Endothelial cell of umbilical vein (primary cell): ENCODE measurements at regions not wholly inside any gene's neighbourhood (a gene's known extent, or its start where the extent isn't known, plus 50 kb on each side); places are given as distances from the start of the nearest gene placed in this dataset.

Source experiments
- BruUV-seq: library from RNA; stranded (reverse); fragments of 400-500 nt; replicated peaks from 2 replicates; lab custom pipeline; 2021; lab: Mats Ljungman, UMichigan
- CTCF ChIA-PET: fragments of 300-600, 350-600 bp; sonication (Branson Sonifier 250); formaldehyde crosslinking; loops from one replicate; lab custom pipeline; 2021; ENCODE audit warnings: antibody characterized with exemption, inconsistent platforms; lab: Charles Lee
- POLR2A ChIA-PET: fragments of 300-600, 350-600 bp; sonication (Branson Sonifier 250); formaldehyde crosslinking; loops from one replicate; lab custom pipeline; 2021; ENCODE audit warnings: antibody characterized with exemption, inconsistent platforms; lab: Charles Lee
- DNase-seq: peaks from one replicate; pipeline ENCODE4 v3.0.0-alpha.2; 2011; ENCODE audit warnings: low read depth, low spot score
- FAIRE-seq: peaks from 2 replicates; lab custom pipeline; 2011; peaks lifted over from hg19 to GRCh38; lab: Jason Lieb, UNC
- H2AFZ ChIP-seq: 2 replicates; pipeline ENCODE4 v1.6.0; 2012; ENCODE audit warnings: low read depth, low read length, control low read depth, inconsistent platforms
- H3K27ac ChIP-seq: 2 replicates; pipeline ENCODE4 v1.5.1; 2011; ENCODE audit warnings: low read depth, mild to moderate bottlenecking, control low read depth, low read length, moderate library complexity; ENCODE audit not compliant: insufficient read depth
- H3K27me3 ChIP-seq, 2 experiments: 2 replicates each; pipeline versions ENCODE4 v1.6.0 to v1.6.1; 2011; ENCODE audit warnings: low read length in 2 of 2, mixed read lengths in 1 of 2; ENCODE audit not compliant: control insufficient read depth in 2 of 2, insufficient read depth in 2 of 2
- H3K36me3 ChIP-seq, 2 experiments: 2 replicates in 1 of 2; 3 replicates in 1 of 2; pipeline ENCODE4 v1.5.1; 2011; ENCODE audit warnings: low read length in 2 of 2, mild to moderate bottlenecking in 1 of 2, moderate library complexity in 1 of 2; ENCODE audit not compliant: control insufficient read depth in 2 of 2, insufficient read depth in 2 of 2; ENCODE audit errors: extremely low read depth in 1 of 2
- H3K4me1 ChIP-seq: 3 replicates; pipeline ENCODE4 v1.5.1; 2011; ENCODE audit warnings: mild to moderate bottlenecking, low read length; ENCODE audit not compliant: control insufficient read depth, insufficient read depth; ENCODE audit errors: extremely low read depth
- H3K4me2 ChIP-seq: 2 replicates; pipeline ENCODE4 v1.6.1; 2011; ENCODE audit warnings: low read length, control low read depth, mixed read lengths; ENCODE audit not compliant: insufficient read depth
- H3K4me3 ChIP-seq, 3 experiments: fragments of 200-600 bp in 1 of 3; sonication (generic), shearing (Covaris generic) in 1 of 3; replicated peaks in 1 of 3; 2 replicates each; pipeline ENCODE4 v1.5.1; 2011 to 2016; ENCODE audit warnings: control low read depth in 3 of 3, low read length in 3 of 3, mild to moderate bottlenecking in 2 of 3, inconsistent platforms in 1 of 3, low read depth in 1 of 3, moderate library complexity in 1 of 3; ENCODE audit not compliant: insufficient read depth in 1 of 3
- H3K79me2 ChIP-seq: 2 replicates; pipeline ENCODE4 v1.6.0; 2012; ENCODE audit warnings: low read length, inconsistent platforms; ENCODE audit not compliant: control insufficient read depth, insufficient read depth
- H3K9ac ChIP-seq: replicated peaks from 2 replicates; pipeline ENCODE3; 2011; ENCODE audit warnings: low read length, control low read depth; ENCODE audit not compliant: insufficient read depth; ENCODE audit errors: extremely low read depth
- H3K9me1 ChIP-seq: replicated peaks from 3 replicates; pipeline ENCODE4 v1.6.0; 2011; ENCODE audit warnings: mild to moderate bottlenecking, low read length; ENCODE audit not compliant: control insufficient read depth, insufficient read depth; ENCODE audit errors: extremely low read depth
- H3K9me3 ChIP-seq: replicated peaks from 2 replicates; pipeline ENCODE4 v1.5.1; 2012; ENCODE audit warnings: low read length, inconsistent platforms; ENCODE audit not compliant: control insufficient read depth, insufficient read depth
- H4K20me1 ChIP-seq: replicated peaks from 2 replicates; pipeline ENCODE3; 2011; ENCODE audit warnings: mild to moderate bottlenecking, low read length; ENCODE audit not compliant: control insufficient read depth, insufficient read depth; ENCODE audit errors: extremely low read depth
- CTCF ChIP-seq, 2 donors: IDR thresholded peaks; 1 replicate in 1 of 2; 2 replicates in 1 of 2; pipeline ENCODE4 v1.5.1; 2011; ENCODE audit warnings: low read length in 2 of 2, mild to moderate bottlenecking in 2 of 2, moderate library complexity in 2 of 2, control low read depth in 1 of 2, inconsistent platforms in 1 of 2, low read depth in 1 of 2; ENCODE audit not compliant: insufficient read depth in 1 of 2; ENCODE audit errors: extremely low read depth in 1 of 2
- EZH2 ChIP-seq: IDR thresholded peaks from 2 replicates; pipeline ENCODE4 v1.6.1; 2012; ENCODE audit warnings: borderline replicate concordance, low read depth, mild to moderate bottlenecking, moderate library complexity, low read length, inconsistent platforms; ENCODE audit not compliant: severe bottlenecking
- FOS ChIP-seq: IDR thresholded peaks from 2 replicates; pipeline ENCODE4 v1.6.1; 2011; ENCODE audit warnings: mild to moderate bottlenecking, low read length, moderate library complexity, borderline replicate concordance; ENCODE audit not compliant: insufficient read depth
- GATA2 ChIP-seq: IDR thresholded peaks from 2 replicates; pipeline ENCODE4 v1.7.0; 2011; ENCODE audit warnings: low read depth, mild to moderate bottlenecking, moderate library complexity, mixed read lengths, low read length; ENCODE audit not compliant: insufficient read length, insufficient read depth
- JUN ChIP-seq: IDR thresholded peaks from 2 replicates; pipeline ENCODE4 v1.6.1; 2011; ENCODE audit warnings: borderline replicate concordance, low read depth; ENCODE audit not compliant: insufficient read length, insufficient read depth
- MAX ChIP-seq: IDR thresholded peaks from 2 replicates; pipeline ENCODE4 v1.6.1; 2011; ENCODE audit not compliant: insufficient read depth, insufficient read length
- MYC ChIP-seq: IDR thresholded peaks from one replicate; pipeline ENCODE4 v1.6.1; 2011; ENCODE audit warnings: mild to moderate bottlenecking, low read depth, low read length
- POLR2A ChIP-seq: IDR thresholded peaks from 2 replicates; pipeline ENCODE4 v1.6.1; 2012; ENCODE audit warnings: low read depth, mild to moderate bottlenecking, control low read depth, low read length
- POLR2AphosphoS5 ChIP-seq: IDR thresholded peaks from 2 replicates; pipeline ENCODE4 v1.6.1; 2012; ENCODE audit warnings: low read depth, mild to moderate bottlenecking, control low read depth, low read length, moderate library complexity; ENCODE audit not compliant: insufficient read depth
- dilution Hi-C: fragments of 300-500 bp; cut with MboI; formaldehyde crosslinking; loops from one replicate; pipeline ENCODE4 v1.15.0; 2019; ENCODE audit warnings: low sequenced_read_pairs; ENCODE audit not compliant: extremely low pct_ligation_motif_present
- intact Hi-C: fragments of 100-400 bp; cut with micrococcal nuclease; formaldehyde crosslinking; loops from one replicate; pipeline ENCODE4 v1.10.0; 2022

GRCh38 chr3:152083135-152083534, 185.6 kb upstream of the MBNL1 start:
- H3K9me3 ChIP-seq: no peaks in the 10 kb centered on the region
- POLR2A ChIA-PET: no interaction called here
- dilution Hi-C loops: no loop called here
- H2AFZ ChIP-seq: no peak overlapping the region
- FAIRE-seq (no peak), DNase-seq (no peak)
- no peak overlapping the region for H3K4me2 ChIP-seq
- intact Hi-C loops: no loop called here
- H3K27me3 ChIP-seq: no peaks in the 10 kb centered on the region
- no peak for TF ChIP-seq GATA2
- TF ChIP-seq EZH2: no peak
- TF ChIP-seq JUN: no peak
- TF ChIP-seq POLR2AphosphoS5: no peak
- TF ChIP-seq FOS: no peak
- TF ChIP-seq MYC: no peak
- no peak for TF ChIP-seq POLR2A
- no peak overlapping the region for H3K4me3 ChIP-seq
- CTCF ChIA-PET: interaction anchor here (1.6 kb wide), 1 partner anchor 11 kb away, joined by 3 read pairs; no protein-coding TSS in a partner anchor
- no TSS peak for BruUV-seq
- no peaks in the 10 kb centered on the region for H3K4me1 ChIP-seq
- H3K27ac ChIP-seq: no peak overlapping the region
- no peaks in the 10 kb centered on the region for H4K20me1 ChIP-seq
- no peaks in the 10 kb centered on the region for H3K9me1 ChIP-seq
- no peak overlapping the region for H3K9ac ChIP-seq
- no peaks in the 10 kb centered on the region for H3K79me2 ChIP-seq
- no peaks in the 10 kb centered on the region for H3K36me3 ChIP-seq

- Histone ChIP-seq H3K9me1 (no peaks in the 10 kb centered on the region), H3K9ac (no peak overlapping the region), H4K20me1 (no peaks in the 10 kb centered on the region), H3K9me3 (no peaks in the 10 kb centered on the region), H3K4me3 (no peak overlapping the region), H3K4me1 (no peaks in the 10 kb centered on the region), H3K79me2 (no peaks in the 10 kb centered on the region), H3K27ac (no peak overlapping the region), H3K4me2 (no peak overlapping the region), H3K27me3 (no peaks in the 10 kb centered on the region), H3K36me3 (no peaks in the 10 kb centered on the region), H2AFZ (no peak overlapping the region)
- no peak for TF ChIP-seq GATA2
- TF ChIP-seq FOS: no peak
- TF ChIP-seq POLR2A: no peak
- TF ChIP-seq CTCF (IDR thresholded peaks at IDR 0.05; ENCODE audit: extremely low read depth in 1 of 2, insufficient read depth in 1 of 2, low read depth in 1 of 2, low read length in 2 of 2): no peak
- no peak for TF ChIP-seq MAX
- no peak for TF ChIP-seq JUN
- TF ChIP-seq EZH2: no peak
- no peak for TF ChIP-seq MYC
- no peak for TF ChIP-seq POLR2AphosphoS5
- ChIA-PET POLR2A (no interaction called here), CTCF (interaction anchor here (1.6 kb wide), 1 partner anchor 13 kb away, joined by 3 read pairs; no protein-coding TSS in a partner anchor)
- intact Hi-C loops (no loop called here), dilution Hi-C loops (no loop called here)
- FAIRE-seq (no peak), DNase-seq (peak; percentile 51)
- BruUV-seq: no TSS peak
Measured at GRCh38 chr3:152084441-152085158, 184.1 kb upstream of the MBNL1 start.
